Tibial nerve (tissue), 4 donors: ENCODE measurements at regions not wholly inside any gene's neighbourhood (a gene's known extent, or its start where the extent isn't known, plus 50 kb on each side); places are given as distances from the start of the nearest gene placed in this dataset.

Experiments used
- CTCF ChIP-seq, 5 experiments: fragments of 200-600 bp in 3 of 5; fragments of 450-650 bp in 2 of 5; sonication (generic) in 3 of 5; IDR thresholded peaks; one replicate each; pipeline ENCODE4 v1.5.1; 2016 to 2019; ENCODE audit warnings: antibody characterized with exemption in 5 of 5, mild to moderate bottlenecking in 3 of 5, moderate library complexity in 2 of 5
- EP300 ChIP-seq, 2 donors: sonication (generic); formaldehyde crosslinking; IDR thresholded peaks; one replicate each; pipeline ENCODE4 v1.6.1; 2017; ENCODE audit warnings: antibody characterized with exemption in 2 of 2, mild to moderate bottlenecking in 1 of 2
- POLR2A ChIP-seq, 2 donors: fragments of 450-650 bp; IDR thresholded peaks; one replicate each; pipeline ENCODE4 v1.6.1; 2017; ENCODE audit warnings: antibody characterized with exemption in 2 of 2, mild to moderate bottlenecking in 2 of 2, moderate library complexity in 2 of 2

GRCh38 chr12:58082996-58083395, 141.6 kb downstream of the ATP23 start:
- no peak for TF ChIP-seq CTCF (IDR thresholded peaks at IDR 0.05)
- TF ChIP-seq POLR2A (IDR thresholded peaks at IDR 0.05): no peak
- TF ChIP-seq EP300 (IDR thresholded peaks at IDR 0.05): no peak
